GM10248 (cell line): ENCODE measurements at regions not wholly inside any gene's neighbourhood (a gene's known extent, or its start where the extent isn't known, plus 50 kb on each side); places are given as distances from the start of the nearest gene placed in this dataset.

Experiments
- CTCF ChIA-PET: fragments of 300-600 bp; sonication (Branson Sonifier 250); formaldehyde crosslinking; extraction: SDS; loops from one replicate; lab custom pipeline; 2021; ENCODE audit warnings: antibody characterized with exemption; lab: Yijun Ruan, JAX
- POLR2A ChIA-PET: fragments of 350-650 bp; sonication (Branson Sonifier 250); formaldehyde crosslinking; extraction: SDS; loops from one replicate; lab custom pipeline; 2020; ENCODE audit warnings: antibody characterized with exemption; lab: Yijun Ruan, JAX
- DNase-seq: peaks from one replicate; pipeline ENCODE4 v3.0.0; 2012; ENCODE audit errors: extremely low spot score
- CTCF ChIP-seq: IDR thresholded peaks from 2 replicates; pipeline ENCODE4 v1.5.1; 2012; ENCODE audit warnings: mild to moderate bottlenecking, low read depth; ENCODE audit errors: extremely low read depth, missing control alignments, control extremely low read depth

GRCh38 chrX:99798936-99799335 lies 611.1 kb downstream of the PCDH19 start:
- no peak for DNase-seq
- ChIA-PET POLR2A (no interaction called here), CTCF (no interaction called here)
- no peak for TF ChIP-seq CTCF

DNA sequence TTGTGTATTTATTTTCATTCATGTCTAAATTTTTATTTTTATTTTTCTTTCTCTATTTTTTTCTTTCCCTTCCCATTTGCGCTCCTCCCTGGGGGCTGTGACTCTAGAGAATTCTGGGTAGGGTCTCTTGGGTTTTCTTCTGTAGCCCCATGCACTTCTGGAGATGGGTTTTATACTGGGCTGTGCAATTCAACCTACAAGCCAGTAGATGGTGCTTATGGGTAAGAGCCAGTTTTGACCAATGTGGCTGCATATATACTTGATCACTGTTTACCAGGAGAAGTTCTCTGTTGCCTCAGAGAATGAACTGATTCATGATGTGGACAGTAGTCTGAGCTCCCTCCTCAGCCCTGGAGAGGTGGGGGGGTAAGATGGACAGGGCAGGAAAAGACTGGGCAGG lies 614.6 kb downstream of the PCDH19 start:
- no peak for DNase-seq
- CTCF ChIA-PET = no interaction called here
- POLR2A ChIA-PET = no interaction called here
- no peak for TF ChIP-seq CTCF

GRCh38 chrX:99782516-99783040 lies 627.5 kb downstream of the PCDH19 start:
- DNase-seq = no peak
- POLR2A ChIA-PET = no interaction called here
- CTCF ChIA-PET = no interaction called here
- no peak for TF ChIP-seq CTCF

- no peak for TF ChIP-seq CTCF
- ChIA-PET CTCF (no interaction called here), POLR2A (no interaction called here)
- no peak for DNase-seq
These were observed 632.2 kb downstream of the PCDH19 start for GRCh38 chrX:99777912-99778311.

- CTCF ChIA-PET = no interaction called here
- TF ChIP-seq CTCF = no peak
- POLR2A ChIA-PET = no interaction called here
These were observed 648.3 kb downstream of the PCDH19 start for GRCh38 chrX:99761731-99762130.

GRCh38 chrX:99752776-99753175 lies 657.3 kb downstream of the PCDH19 start:
- no peak for TF ChIP-seq CTCF
- CTCF ChIA-PET = no interaction called here
- POLR2A ChIA-PET = no interaction called here
- no peak for DNase-seq

More at GRCh38 chrX:99761731-99762130, 648.3 kb downstream of the PCDH19 start:
- no peak for DNase-seq

- no peak for DNase-seq
- POLR2A ChIA-PET = no interaction called here
- CTCF ChIA-PET = no interaction called here
- TF ChIP-seq CTCF = no peak
These were observed 659.4 kb downstream of the PCDH19 start for GRCh38 chrX:99750721-99751120.
